ENCODE measurements at regions not wholly inside any gene's neighbourhood (a gene's known extent, or its start where the extent isn't known, plus 50 kb on each side); places are given as distances from the start of the nearest gene placed in this dataset.
A peak's percentile ranks its signal among the peaks of the same experiment; 100 is the strongest.

GRCh38 chr6:12555781-12556180, 160.8 kb upstream of the PHACTR1 start:
- DNase-seq (ENCODE audit: low spot score): no peak
- WGBS, 2 donors (ENCODE audit: extremely low coverage in 2 of 2, insufficient read length in 2 of 2, insufficient replicate concordance in 1 of 2): no CpG with 5 or more reads among the region's 3 CpGs
- no peak overlapping the region for H2BK120ac ChIP-seq (ENCODE audit: low read depth, low read length)
- no peak overlapping the region for H2BK5ac ChIP-seq (ENCODE audit: low read length)
- H2AFZ ChIP-seq (ENCODE audit: low read length): no peak overlapping the region
- H3K14ac ChIP-seq (ENCODE audit: low read length): no peak overlapping the region
- peaks cover 0 to under 1% of the 10 kb centered on the region in 2 donors for H3K9me3 ChIP-seq (replicated peaks in 1 of 2; ENCODE audit: control insufficient read depth in 2 of 2, insufficient read depth in 1 of 2, low read depth in 1 of 2, low read length in 2 of 2)
- no peak overlapping the region for H2AK5ac ChIP-seq (ENCODE audit: low read depth, low read length)
- no peak overlapping the region for H3K9ac ChIP-seq (ENCODE audit: low read depth, low read length, poor library complexity)
- no peak overlapping the region for H4K91ac ChIP-seq (ENCODE audit: low read depth, low read length, poor library complexity)
- H3K27ac ChIP-seq (replicated peaks; ENCODE audit: low read length): no peak overlapping the region
- H3K4ac ChIP-seq (ENCODE audit: low read length): no peak overlapping the region
- no peaks in the 10 kb centered on the region for H3K79me1 ChIP-seq (ENCODE audit: low read depth, low read length)
- no peaks in the 10 kb centered on the region for H3K27me3 ChIP-seq (ENCODE audit: control insufficient read depth in 3 of 3, insufficient read depth in 3 of 3, low read depth in 1 of 3, low read length in 3 of 3)
- no peak overlapping the region for H3K4me2 ChIP-seq (ENCODE audit: insufficient read depth, low read length, poor library complexity, severe bottlenecking)
- no peak overlapping the region for H3K18ac ChIP-seq (ENCODE audit: low read length)
- no peaks in the 10 kb centered on the region for H3K36me3 ChIP-seq (replicated peaks in 1 of 2; ENCODE audit: control insufficient read depth in 2 of 2, insufficient read depth in 2 of 2, low read length in 2 of 2)
- no peak overlapping the region for H3K4me3 ChIP-seq (ENCODE audit: low read length in 2 of 2)
- H3K23ac ChIP-seq (ENCODE audit: low read depth, low read length, poor library complexity): no peak overlapping the region
- H4K8ac ChIP-seq (ENCODE audit: low read depth, low read length): no peak overlapping the region
- no peaks in the 10 kb centered on the region for H3K4me1 ChIP-seq (ENCODE audit: control insufficient read depth in 2 of 2, insufficient read depth in 1 of 2, low read depth in 1 of 2, low read length in 2 of 2)
- no peak overlapping the region for H2BK12ac ChIP-seq (ENCODE audit: low read length)
- no peak overlapping the region for H2BK15ac ChIP-seq (ENCODE audit: low read length)

GRCh38 chr6:12557765-12558164, 158.8 kb upstream of the PHACTR1 start:
- H3K79me1 ChIP-seq (ENCODE audit: low read depth, low read length): no peaks in the 10 kb centered on the region
- no peak overlapping the region for H2BK12ac ChIP-seq (ENCODE audit: low read length)
- H2AK5ac ChIP-seq (ENCODE audit: low read depth, low read length): no peak overlapping the region
- no peaks in the 10 kb centered on the region for H3K36me3 ChIP-seq (replicated peaks in 1 of 2; ENCODE audit: control insufficient read depth in 2 of 2, insufficient read depth in 2 of 2, low read length in 2 of 2)
- no CpG with 5 or more reads among the region's 2 CpGs for WGBS, 2 donors (ENCODE audit: extremely low coverage in 2 of 2, insufficient read length in 2 of 2, insufficient replicate concordance in 1 of 2)
- no peak overlapping the region for H3K18ac ChIP-seq (ENCODE audit: low read length)
- H2AFZ ChIP-seq (ENCODE audit: low read length): no peak overlapping the region
- H4K8ac ChIP-seq (ENCODE audit: low read depth, low read length): no peak overlapping the region
- no peak overlapping the region for H2BK5ac ChIP-seq (ENCODE audit: low read length)
- no peak overlapping the region for H3K9ac ChIP-seq (ENCODE audit: low read depth, low read length, poor library complexity)
- H3K9me3 ChIP-seq (replicated peaks in 1 of 2; ENCODE audit: control insufficient read depth in 2 of 2, insufficient read depth in 1 of 2, low read depth in 1 of 2, low read length in 2 of 2): peaks cover 0 to 3% of the 10 kb centered on the region in 2 donors
- H3K4me3 ChIP-seq (ENCODE audit: low read length in 2 of 2): no peak overlapping the region
- DNase-seq (ENCODE audit: low spot score): no peak
- no peak overlapping the region for H3K23ac ChIP-seq (ENCODE audit: low read depth, low read length, poor library complexity)
- no peaks in the 10 kb centered on the region for H3K27me3 ChIP-seq (ENCODE audit: control insufficient read depth in 3 of 3, insufficient read depth in 3 of 3, low read depth in 1 of 3, low read length in 3 of 3)
- H3K14ac ChIP-seq (ENCODE audit: low read length): no peak overlapping the region
- H4K91ac ChIP-seq (ENCODE audit: low read depth, low read length, poor library complexity): no peak overlapping the region
- no peaks in the 10 kb centered on the region for H3K4me1 ChIP-seq (ENCODE audit: control insufficient read depth in 2 of 2, insufficient read depth in 1 of 2, low read depth in 1 of 2, low read length in 2 of 2)
- H3K4me2 ChIP-seq (ENCODE audit: insufficient read depth, low read length, poor library complexity, severe bottlenecking): no peak overlapping the region
- no peak overlapping the region for H3K4ac ChIP-seq (ENCODE audit: low read length)
- no peak overlapping the region for H2BK120ac ChIP-seq (ENCODE audit: low read depth, low read length)
- no peak overlapping the region for H3K27ac ChIP-seq (replicated peaks; ENCODE audit: low read length)
- H2BK15ac ChIP-seq (ENCODE audit: low read length): no peak overlapping the region

GRCh38 chr6:12560315-12560714, 156.3 kb upstream of the PHACTR1 start:
- Histone ChIP-seq H2AK5ac (ENCODE audit: low read depth, low read length) (no peak overlapping the region), H2BK15ac (ENCODE audit: low read length) (no peak overlapping the region), H3K27ac (replicated peaks; ENCODE audit: low read length) (no peak overlapping the region), H3K9ac (ENCODE audit: low read depth, low read length, poor library complexity) (no peak overlapping the region), H3K4me3 (ENCODE audit: low read length in 2 of 2) (no peak overlapping the region), H4K91ac (ENCODE audit: low read depth, low read length, poor library complexity) (no peak overlapping the region), H3K23ac (ENCODE audit: low read depth, low read length, poor library complexity) (no peak overlapping the region), H2BK12ac (ENCODE audit: low read length) (no peak overlapping the region), H2BK5ac (ENCODE audit: low read length) (no peak overlapping the region), H3K14ac (ENCODE audit: low read length) (no peak overlapping the region), H3K27me3 (ENCODE audit: control insufficient read depth in 3 of 3, insufficient read depth in 3 of 3, low read depth in 1 of 3, low read length in 3 of 3) (no peaks in the 10 kb centered on the region), H3K4ac (ENCODE audit: low read length) (no peak overlapping the region), H3K79me1 (ENCODE audit: low read depth, low read length) (no peaks in the 10 kb centered on the region), H3K36me3 (replicated peaks in 1 of 2; ENCODE audit: control insufficient read depth in 2 of 2, insufficient read depth in 2 of 2, low read length in 2 of 2) (no peaks in the 10 kb centered on the region), H2BK120ac (ENCODE audit: low read depth, low read length) (no peak overlapping the region), H4K8ac (ENCODE audit: low read depth, low read length) (no peak overlapping the region), H3K4me2 (ENCODE audit: insufficient read depth, low read length, poor library complexity, severe bottlenecking) (no peak overlapping the region), H3K18ac (ENCODE audit: low read length) (peak overlapping the region; percentile 13), H3K9me3 (replicated peaks in 1 of 2; ENCODE audit: control insufficient read depth in 2 of 2, insufficient read depth in 1 of 2, low read depth in 1 of 2, low read length in 2 of 2) (peaks cover 0 to 3% of the 10 kb centered on the region in 2 donors), H2AFZ (ENCODE audit: low read length) (no peak overlapping the region), H3K4me1 (ENCODE audit: control insufficient read depth in 2 of 2, insufficient read depth in 1 of 2, low read depth in 1 of 2, low read length in 2 of 2) (no peaks in the 10 kb centered on the region)
- no CpG with 5 or more reads among the region's 5 CpGs for WGBS, 2 donors (ENCODE audit: extremely low coverage in 2 of 2, insufficient read length in 2 of 2, insufficient replicate concordance in 1 of 2)
- no peak for DNase-seq (ENCODE audit: low spot score)

DNA sequence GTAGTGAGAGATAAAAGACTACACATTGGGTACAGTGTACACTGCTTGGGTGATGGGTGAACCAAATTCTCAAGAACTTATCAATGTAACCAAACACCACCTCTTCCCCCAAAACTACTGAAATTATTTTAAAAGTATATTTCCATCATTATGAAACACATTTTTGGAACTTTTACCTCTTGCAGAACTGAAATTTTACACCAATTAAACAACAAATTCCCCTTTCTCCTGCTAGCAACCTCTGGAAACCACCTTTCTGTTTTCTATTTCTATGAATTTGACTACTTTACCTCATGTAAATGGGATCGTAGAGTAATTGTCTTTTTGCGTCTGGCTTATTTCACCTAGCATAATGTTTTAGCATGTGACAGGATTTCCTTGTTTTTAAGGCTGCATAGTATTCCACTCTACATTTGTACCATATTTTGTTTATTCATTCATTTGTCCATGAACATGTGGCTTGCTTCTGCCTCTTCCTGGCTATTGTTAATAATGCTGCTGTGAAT, 149.9 kb upstream of the PHACTR1 start:
- H3K9me3 ChIP-seq (replicated peaks in 1 of 2; ENCODE audit: control insufficient read depth in 2 of 2, insufficient read depth in 1 of 2, low read depth in 1 of 2, low read length in 2 of 2): no peaks in the 10 kb centered on the region
- WGBS, 2 donors (ENCODE audit: extremely low coverage in 2 of 2, insufficient read length in 2 of 2, insufficient replicate concordance in 1 of 2): no CpG with 5 or more reads among the region's 2 CpGs
- no peak overlapping the region for H3K4me2 ChIP-seq (ENCODE audit: insufficient read depth, low read length, poor library complexity, severe bottlenecking)
- no peaks in the 10 kb centered on the region for H3K36me3 ChIP-seq (replicated peaks in 1 of 2; ENCODE audit: control insufficient read depth in 2 of 2, insufficient read depth in 2 of 2, low read length in 2 of 2)
- H2AK5ac ChIP-seq (ENCODE audit: low read depth, low read length): no peak overlapping the region
- no peak overlapping the region for H3K18ac ChIP-seq (ENCODE audit: low read length)
- no peak overlapping the region for H2BK5ac ChIP-seq (ENCODE audit: low read length)
- DNase-seq (ENCODE audit: low spot score): no peak
- no peak overlapping the region for H2BK15ac ChIP-seq (ENCODE audit: low read length)
- no peak overlapping the region for H3K9ac ChIP-seq (ENCODE audit: low read depth, low read length, poor library complexity)
- no peaks in the 10 kb centered on the region for H3K4me1 ChIP-seq (ENCODE audit: control insufficient read depth in 2 of 2, insufficient read depth in 1 of 2, low read depth in 1 of 2, low read length in 2 of 2)
- H3K23ac ChIP-seq (ENCODE audit: low read depth, low read length, poor library complexity): no peak overlapping the region
- no peak overlapping the region for H2BK120ac ChIP-seq (ENCODE audit: low read depth, low read length)
- no peak overlapping the region for H2BK12ac ChIP-seq (ENCODE audit: low read length)
- H2AFZ ChIP-seq (ENCODE audit: low read length): no peak overlapping the region
- no peaks in the 10 kb centered on the region for H3K27me3 ChIP-seq (ENCODE audit: control insufficient read depth in 3 of 3, insufficient read depth in 3 of 3, low read depth in 1 of 3, low read length in 3 of 3)
- no peak overlapping the region for H3K4ac ChIP-seq (ENCODE audit: low read length)
- H4K8ac ChIP-seq (ENCODE audit: low read depth, low read length): no peak overlapping the region
- H3K14ac ChIP-seq (ENCODE audit: low read length): no peak overlapping the region
- H4K91ac ChIP-seq (ENCODE audit: low read depth, low read length, poor library complexity): no peak overlapping the region
- no peaks in the 10 kb centered on the region for H3K79me1 ChIP-seq (ENCODE audit: low read depth, low read length)
- no peak overlapping the region for H3K4me3 ChIP-seq (ENCODE audit: low read length in 2 of 2)
- H3K27ac ChIP-seq (replicated peaks; ENCODE audit: low read length): no peak overlapping the region
